ENCODE measurements at regions not wholly inside any gene's neighbourhood (a gene's known extent, or its start where the extent isn't known, plus 50 kb on each side); places are given as distances from the start of the nearest gene placed in this dataset.

DNA sequence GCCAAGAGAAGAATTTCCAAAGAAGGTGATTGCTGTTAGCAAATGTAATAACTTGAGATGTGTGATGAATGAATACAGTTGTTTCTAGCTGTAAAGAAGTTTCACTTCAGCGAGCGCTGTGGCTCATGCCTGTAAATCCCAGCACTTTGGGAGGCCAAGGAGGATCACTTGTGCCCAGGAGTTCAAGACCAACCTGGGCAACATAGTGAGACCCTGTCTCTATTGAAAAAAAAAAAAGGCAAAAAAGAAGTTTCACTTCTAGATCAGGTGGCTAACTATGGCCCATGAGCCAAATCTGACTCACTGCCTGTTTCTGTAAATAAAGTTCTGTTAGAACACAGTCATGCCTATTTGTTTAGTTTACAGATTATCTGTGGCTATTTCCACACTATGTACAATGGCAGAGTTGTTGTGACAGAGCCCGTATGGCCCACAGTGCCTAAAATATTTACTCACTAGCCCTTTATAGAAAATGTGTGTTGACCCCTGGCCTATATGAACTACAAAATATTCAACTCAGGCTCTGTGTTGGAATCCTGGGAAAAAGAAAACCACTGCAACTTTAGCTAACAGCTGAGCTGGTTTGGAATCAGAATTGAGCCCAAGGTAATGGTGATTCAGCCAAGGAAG lies 54.1 kb upstream of the PRPS1 start:
- WGBS, result 92% methylated on average over 2 of the region's 3 CpGs
- Histone ChIP-seq H3K9ac (ENCODE audit: low read depth, low read length) (no peak overlapping the region), H3K4me3 (ENCODE audit: low read length) (no peak overlapping the region), H3K4me1 (ENCODE audit: insufficient read depth, low read length) (no peaks in the 10 kb centered on the region; the same call in 1 of the 2 replicates), H3K27ac (ENCODE audit: low read depth, low read length) (no peak overlapping the region), H3K9me3 (ENCODE audit: insufficient read depth, low read depth, low read length) (no peaks in the 10 kb centered on the region), H3K36me3 (ENCODE audit: insufficient read depth, low read length) (no peaks in the 10 kb centered on the region), H3K27me3 (ENCODE audit: insufficient read depth, low read length) (no peaks in the 10 kb centered on the region)

DNA sequence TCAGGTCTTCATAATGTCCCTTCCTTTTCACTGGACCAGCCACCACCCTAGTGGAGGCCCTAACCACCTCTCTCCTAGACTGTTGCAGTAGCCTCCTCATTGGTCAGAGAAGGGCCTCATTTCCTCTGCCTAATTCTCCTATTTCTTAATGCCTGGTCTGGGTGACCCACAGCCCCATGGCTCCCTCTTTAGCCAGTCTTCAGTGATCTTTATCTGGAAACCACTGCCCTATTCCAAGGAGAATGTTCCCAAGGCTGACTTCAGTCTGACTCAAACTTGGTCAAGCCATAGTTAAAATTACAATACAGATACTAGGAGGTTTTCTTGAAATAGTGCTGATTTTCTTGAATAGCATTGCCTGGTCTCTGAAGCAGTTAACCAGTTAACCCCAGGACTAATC lies 53.6 kb upstream of the PRPS1 start:
- no peaks in the 10 kb centered on the region; the same call in 1 of the 2 replicates for H3K4me1 ChIP-seq (ENCODE audit: insufficient read depth, low read length)
- H3K27ac ChIP-seq (ENCODE audit: low read depth, low read length), result no peak overlapping the region
- H3K36me3 ChIP-seq (ENCODE audit: insufficient read depth, low read length), result no peaks in the 10 kb centered on the region
- H3K27me3 ChIP-seq (ENCODE audit: insufficient read depth, low read length), result no peaks in the 10 kb centered on the region
- no peaks in the 10 kb centered on the region for H3K9me3 ChIP-seq (ENCODE audit: insufficient read depth, low read depth, low read length)
- no peak overlapping the region for H3K4me3 ChIP-seq (ENCODE audit: low read length)
- H3K9ac ChIP-seq (ENCODE audit: low read depth, low read length), result no peak overlapping the region

GRCh38 chrX:107576392-107576791 lies 51.9 kb upstream of the PRPS1 start:
- Histone ChIP-seq H3K27ac (ENCODE audit: low read depth, low read length) (no peak overlapping the region), H3K36me3 (ENCODE audit: insufficient read depth, low read length) (no peaks in the 10 kb centered on the region), H3K9ac (ENCODE audit: low read depth, low read length) (no peak overlapping the region), H3K4me1 (ENCODE audit: insufficient read depth, low read length) (no peaks in the 10 kb centered on the region), H3K9me3 (ENCODE audit: insufficient read depth, low read depth, low read length) (no peaks in the 10 kb centered on the region), H3K4me3 (ENCODE audit: low read length) (no peak overlapping the region), H3K27me3 (ENCODE audit: insufficient read depth, low read length) (no peaks in the 10 kb centered on the region)
- 94% methylated on average over 3 of the region's 3 CpGs for WGBS

GRCh38 chrX:107576841-107577240 lies 51.5 kb upstream of the PRPS1 start:
- Histone ChIP-seq H3K36me3 (ENCODE audit: insufficient read depth, low read length) (no peaks in the 10 kb centered on the region), H3K4me1 (ENCODE audit: insufficient read depth, low read length) (no peaks in the 10 kb centered on the region), H3K4me3 (ENCODE audit: low read length) (no peak overlapping the region), H3K9ac (ENCODE audit: low read depth, low read length) (no peak overlapping the region), H3K27me3 (ENCODE audit: insufficient read depth, low read length) (no peaks in the 10 kb centered on the region), H3K27ac (ENCODE audit: low read depth, low read length) (no peak overlapping the region), H3K9me3 (ENCODE audit: insufficient read depth, low read depth, low read length) (no peaks in the 10 kb centered on the region)
- no CpG with 5 or more reads among the region's 1 CpG for WGBS

DNA sequence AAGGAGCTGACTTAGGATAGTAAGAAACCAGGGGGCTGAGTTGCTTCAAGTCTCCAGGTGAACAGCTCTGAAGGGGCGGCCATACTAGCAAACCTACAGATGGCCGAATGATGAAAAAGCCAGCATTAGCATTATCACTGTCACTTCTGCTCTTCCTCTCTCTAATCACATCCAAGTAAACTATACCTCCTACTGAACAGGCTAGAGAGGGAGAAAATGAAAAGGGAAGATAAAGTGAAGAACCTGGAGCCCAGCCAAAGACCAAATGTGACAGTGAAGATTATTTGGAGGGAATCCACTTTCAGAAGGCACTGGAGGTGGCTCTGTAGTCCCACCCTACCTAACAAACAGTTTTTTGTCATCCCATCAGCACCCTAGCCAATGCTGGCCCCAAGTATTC lies 50.4 kb upstream of the PRPS1 start:
- no peaks in the 10 kb centered on the region for H3K36me3 ChIP-seq (ENCODE audit: insufficient read depth, low read length)
- no peak overlapping the region for H3K27ac ChIP-seq (ENCODE audit: low read depth, low read length)
- no peak overlapping the region for H3K9ac ChIP-seq (ENCODE audit: low read depth, low read length)
- H3K4me1 ChIP-seq (ENCODE audit: insufficient read depth, low read length), result no peaks in the 10 kb centered on the region
- no peaks in the 10 kb centered on the region for H3K27me3 ChIP-seq (ENCODE audit: insufficient read depth, low read length)
- no peak overlapping the region for H3K4me3 ChIP-seq (ENCODE audit: low read length)
- WGBS, result 87% methylated on average over 2 of the region's 2 CpGs
- H3K9me3 ChIP-seq (ENCODE audit: insufficient read depth, low read depth, low read length), result no peaks in the 10 kb centered on the region

Measured in HUES64 (cell line).